Transverse colon (tissue), 4 donors: ENCODE measurements at regions not wholly inside any gene's neighbourhood (a gene's known extent, or its start where the extent isn't known, plus 50 kb on each side); places are given as distances from the start of the nearest gene placed in this dataset.

Experiments
- CTCF ChIP-seq, 5 experiments: fragments of 200-600 bp in 3 of 5; fragments of 450-650 bp in 2 of 5; sonication (generic) in 3 of 5; IDR thresholded peaks; 1 replicate in 2 of 5; 2 replicates in 3 of 5; pipeline ENCODE4 v1.5.1; 2016 to 2017; ENCODE audit warnings: antibody characterized with exemption in 5 of 5, inconsistent platforms in 3 of 5, mild to moderate bottlenecking in 2 of 5, moderate library complexity in 1 of 5
- EP300 ChIP-seq: sonication (generic); formaldehyde crosslinking; IDR thresholded peaks from one replicate; pipeline ENCODE4 v1.6.1; 2017; ENCODE audit warnings: antibody characterized with exemption, low read depth
- POLR2A ChIP-seq: fragments of 450-650 bp; IDR thresholded peaks from one replicate; pipeline ENCODE4 v1.6.1; 2016; ENCODE audit warnings: antibody characterized with exemption, mild to moderate bottlenecking, moderate library complexity
- POLR2AphosphoS5 ChIP-seq, 3 donors: sonication (generic); formaldehyde crosslinking; IDR thresholded peaks; one replicate each; pipeline ENCODE4 v1.6.1; 2016; ENCODE audit warnings: antibody characterized with exemption in 3 of 3

GRCh38 chr10:28113202-28113601 is 114.3 kb upstream of the ODAD2 start:
- no peak for TF ChIP-seq CTCF (IDR thresholded peaks at IDR 0.05)
- no peak for TF ChIP-seq EP300
- no peak for TF ChIP-seq POLR2AphosphoS5 (IDR thresholded peaks at IDR 0.05)
- no peak for TF ChIP-seq POLR2A
